H9 (cell line): ENCODE measurements at regions not wholly inside any gene's neighbourhood (a gene's known extent, or its start where the extent isn't known, plus 50 kb on each side); places are given as distances from the start of the nearest gene placed in this dataset.

Source experiments
- DNase-seq: peaks from one replicate; pipeline ENCODE4 v3.0.0-alpha.2; 2017
- H2AFZ ChIP-seq: one replicate; pipeline ENCODE4 v1.6.1; 2013; ENCODE audit warnings: mild to moderate bottlenecking, low read length, control low read depth, moderate library complexity
- H2AK5ac ChIP-seq: 2 replicates; pipeline ENCODE4 v1.6.1; 2013; ENCODE audit warnings: low read length, control low read depth, mixed read lengths; ENCODE audit not compliant: insufficient read length
- H2BK120ac ChIP-seq: one replicate; pipeline ENCODE4 v1.6.1; 2013; ENCODE audit warnings: low read depth, mild to moderate bottlenecking, low read length, control low read depth, inconsistent platforms; ENCODE audit not compliant: poor library complexity, severe bottlenecking
- H2BK12ac ChIP-seq: 2 replicates; pipeline ENCODE4 v1.6.1; 2013; ENCODE audit warnings: low read length, control low read depth, mixed read lengths, low read depth; ENCODE audit not compliant: insufficient read length
- H2BK15ac ChIP-seq: 2 replicates; pipeline ENCODE4 v1.6.1; 2013; ENCODE audit warnings: low read depth, low read length, control low read depth
- H2BK20ac ChIP-seq: one replicate; pipeline ENCODE4 v1.6.1; 2013; ENCODE audit warnings: low read depth, mild to moderate bottlenecking, low read length, control low read depth, inconsistent platforms; ENCODE audit not compliant: poor library complexity, severe bottlenecking
- H2BK5ac ChIP-seq: 2 replicates; pipeline ENCODE4 v1.6.1; 2013; ENCODE audit warnings: low read length, control low read depth, mixed read lengths; ENCODE audit not compliant: insufficient read length
- H3K14ac ChIP-seq: 2 replicates; pipeline ENCODE4 v1.6.1; 2013; ENCODE audit warnings: low read length, control low read depth; ENCODE audit not compliant: insufficient read depth
- H3K18ac ChIP-seq: 2 replicates; pipeline ENCODE4 v1.6.1; 2013; ENCODE audit warnings: low read depth, mild to moderate bottlenecking, mixed read lengths, low read length, control low read depth; ENCODE audit not compliant: insufficient read length
- H3K23ac ChIP-seq: 2 replicates; pipeline ENCODE4 v1.6.1; 2013; ENCODE audit warnings: low read length, control low read depth, mixed read lengths, low read depth; ENCODE audit not compliant: insufficient read length
- H3K23me2 ChIP-seq: 2 replicates; pipeline ENCODE4 v1.6.1; 2013; ENCODE audit warnings: low read depth, mild to moderate bottlenecking, mixed read lengths, low read length, control low read depth; ENCODE audit not compliant: insufficient read length, poor library complexity, severe bottlenecking
- H3K27ac ChIP-seq: 2 replicates; pipeline ENCODE4 v1.5.1; 2013; ENCODE audit warnings: low read length, control low read depth, mixed read lengths, low read depth; ENCODE audit not compliant: insufficient read length
- H3K27me3 ChIP-seq: 2 replicates; pipeline ENCODE4 v1.6.1; 2013; ENCODE audit warnings: low read length, control low read depth, inconsistent platforms; ENCODE audit not compliant: insufficient read depth
- H3K4ac ChIP-seq: 2 replicates; pipeline ENCODE4 v1.6.1; 2013; ENCODE audit warnings: low read depth, mild to moderate bottlenecking, control low read depth, inconsistent platforms, low read length, moderate library complexity
- H3K4me1 ChIP-seq: 2 replicates; pipeline ENCODE4 v1.6.1; 2013; ENCODE audit warnings: low read length, control low read depth, inconsistent platforms; ENCODE audit not compliant: insufficient read depth
- H3K4me2 ChIP-seq: 2 replicates; pipeline ENCODE4 v1.6.1; 2013; ENCODE audit warnings: low read length, control low read depth, mixed read lengths; ENCODE audit not compliant: insufficient read length, insufficient read depth
- H3K56ac ChIP-seq: 2 replicates; pipeline ENCODE4 v1.6.1; 2013; ENCODE audit warnings: low read depth, mild to moderate bottlenecking, mixed read lengths, low read length, control low read depth; ENCODE audit not compliant: insufficient read length
- H3K79me1 ChIP-seq: 2 replicates; pipeline ENCODE4 v1.6.1; 2013; ENCODE audit warnings: low read depth, mild to moderate bottlenecking, moderate library complexity, low read length, control low read depth, inconsistent platforms; ENCODE audit not compliant: insufficient read depth, poor library complexity, severe bottlenecking
- H3K79me2 ChIP-seq: 2 replicates; pipeline ENCODE4 v1.6.1; 2013; ENCODE audit warnings: low read length, control low read depth, inconsistent platforms; ENCODE audit not compliant: insufficient read depth
- H3K9ac ChIP-seq: 2 replicates; pipeline ENCODE4 v1.6.1; 2013; ENCODE audit warnings: low read length, control low read depth, mixed read lengths; ENCODE audit not compliant: insufficient read length; ENCODE audit errors: extremely low read depth
- H3K9me3 ChIP-seq: one replicate; pipeline ENCODE4 v1.6.1; 2013; ENCODE audit warnings: low read depth, low read length, inconsistent platforms; ENCODE audit not compliant: control insufficient read depth
- H3T11ph ChIP-seq: one replicate; pipeline ENCODE4 v1.6.1; 2013; ENCODE audit warnings: mild to moderate bottlenecking, low read length, control low read depth, inconsistent platforms
- H4K20me1 ChIP-seq: one replicate; pipeline ENCODE4 v1.6.1; 2013; ENCODE audit not compliant: control insufficient read depth, insufficient read length, insufficient read depth
- H4K5ac ChIP-seq: 2 replicates; pipeline ENCODE4 v1.6.1; 2013; ENCODE audit warnings: low read depth, mild to moderate bottlenecking, mixed read lengths, low read length, control low read depth; ENCODE audit not compliant: insufficient read length
- H4K8ac ChIP-seq: replicated peaks from 2 replicates; pipeline ENCODE4 v1.6.1; 2013; ENCODE audit warnings: low read length, control low read depth, mixed read lengths, low read depth; ENCODE audit not compliant: insufficient read length
- H4K91ac ChIP-seq: 2 replicates; pipeline ENCODE4 v1.6.1; 2013; ENCODE audit warnings: low read depth, mild to moderate bottlenecking, moderate library complexity, mixed read lengths, low read length, control low read depth; ENCODE audit not compliant: insufficient read length
- H3K27ac Mint-ChIP-seq, 3 experiments: 2 replicates in 2 of 3; 3 replicates in 1 of 3; pipeline ENCODE4 v1.8.0; 2020 to 2021; ENCODE audit warnings: mixed read lengths in 3 of 3, mild to moderate bottlenecking in 1 of 3, moderate library complexity in 1 of 3
- H3K27me3 Mint-ChIP-seq: 2 replicates; pipeline ENCODE4 v1.8.0; 2021; ENCODE audit warnings: low read depth, mild to moderate bottlenecking, moderate library complexity, mixed read lengths
- H3K36me3 Mint-ChIP-seq, 3 experiments: 2 replicates in 2 of 3; 3 replicates in 1 of 3; pipeline ENCODE4 v1.8.0; 2020 to 2021; ENCODE audit warnings: low read depth in 3 of 3, mixed read lengths in 3 of 3; ENCODE audit not compliant: insufficient read depth in 1 of 3
- H3K4me1 Mint-ChIP-seq, 2 experiments: 2 replicates each; pipeline ENCODE4 v1.8.0; 2020; ENCODE audit warnings: mixed read lengths in 2 of 2
- H3K4me3 Mint-ChIP-seq, 2 experiments: 2 replicates in 1 of 2; 3 replicates in 1 of 2; pipeline ENCODE4 v1.8.0; 2020 to 2021; ENCODE audit warnings: mild to moderate bottlenecking in 2 of 2, mixed read lengths in 2 of 2, moderate library complexity in 1 of 2
- H3K9me3 Mint-ChIP-seq, 2 experiments: 2 replicates in 1 of 2; 3 replicates in 1 of 2; pipeline ENCODE4 v1.8.0; 2020; ENCODE audit warnings: mild to moderate bottlenecking in 2 of 2, mixed read lengths in 2 of 2, moderate library complexity in 1 of 2
- WGBS: extraction: QIAGEN DNeasy Blood & Tissue Kit; methylation state at CpG from one replicate; pipeline ENCODE4 v1.1.7; 2013; ENCODE audit warnings: missing lambda C conversion rate, low lambda C conversion rate, mixed read lengths; ENCODE audit not compliant: insufficient read length; ENCODE audit errors: extremely low coverage; 5-methylcytosine and 5-hydroxymethylcytosine counted together
- TF ChIP-seq, protein P1 (sequence below): fragments of 200-600 bp; sonication (generic); conservative IDR thresholded peaks from 3 replicates; pipeline ENCODE4 v1.8.0; 2021; ENCODE audit warnings: antibody characterized with exemption, mild to moderate bottlenecking

DNA sequence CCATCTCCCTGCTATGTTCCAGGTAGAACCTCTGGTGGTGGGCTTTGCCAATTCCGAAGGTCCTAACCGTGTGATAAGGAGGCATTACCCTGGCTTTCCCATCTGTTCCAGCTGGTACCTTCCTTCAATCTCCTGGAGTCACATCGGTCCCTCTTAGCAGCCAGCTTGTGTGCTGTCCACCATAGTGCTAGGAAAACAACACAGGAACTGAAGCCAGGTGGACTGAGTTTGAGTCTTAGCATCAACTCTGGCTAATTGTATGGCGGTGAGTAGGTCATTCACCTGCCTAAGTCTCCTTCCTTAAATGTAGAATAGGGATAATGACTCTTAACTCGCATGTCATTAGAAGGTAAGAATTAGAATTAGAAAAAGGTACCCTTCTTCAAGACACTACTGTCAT, 159.6 kb upstream of the E2F8 start:
- Histone ChIP-seq H3K23ac (no peak overlapping the region), H2BK20ac (no peak overlapping the region), H4K91ac (no peak overlapping the region), H2BK120ac (no peak overlapping the region), H4K5ac (no peak overlapping the region), H4K20me1 (no peaks in the 10 kb centered on the region), H3K79me1 (no peaks in the 10 kb centered on the region), H3K79me2 (no peaks in the 10 kb centered on the region), H2AFZ (no peak overlapping the region), H3K23me2 (no peaks in the 10 kb centered on the region), H3K14ac (no peak overlapping the region), H3K9me3 (no peaks in the 10 kb centered on the region), H3T11ph (no peak overlapping the region), H3K27me3 (no peaks in the 10 kb centered on the region), H2BK15ac (no peak overlapping the region), H3K4me1 (peaks cover 2% of the 10 kb centered on the region; the same call in 1 of the 2 replicates), H3K9ac (no peak overlapping the region), H2BK5ac (no peak overlapping the region), H3K4me2 (no peak overlapping the region), H4K8ac (no peak overlapping the region), H3K18ac (no peak overlapping the region), H2BK12ac (no peak overlapping the region), H2AK5ac (no peak overlapping the region), H3K4ac (no peak overlapping the region), H3K27ac (no peak overlapping the region), H3K56ac (no peak overlapping the region)
- Mint-ChIP-seq H3K4me3 (no peak overlapping the region), H3K27me3 (peaks cover 4% of the 10 kb centered on the region), H3K27ac (no peak overlapping the region), H3K9me3 (no peaks in the 10 kb centered on the region), H3K36me3 (no peaks in the 10 kb centered on the region), H3K4me1 (peaks cover 8 to 10% of the 10 kb centered on the region in 2 experiments)
- no peak for DNase-seq
- WGBS: no CpG with 5 or more reads among the region's 5 CpGs
- TF ChIP-seq, protein P1, sequence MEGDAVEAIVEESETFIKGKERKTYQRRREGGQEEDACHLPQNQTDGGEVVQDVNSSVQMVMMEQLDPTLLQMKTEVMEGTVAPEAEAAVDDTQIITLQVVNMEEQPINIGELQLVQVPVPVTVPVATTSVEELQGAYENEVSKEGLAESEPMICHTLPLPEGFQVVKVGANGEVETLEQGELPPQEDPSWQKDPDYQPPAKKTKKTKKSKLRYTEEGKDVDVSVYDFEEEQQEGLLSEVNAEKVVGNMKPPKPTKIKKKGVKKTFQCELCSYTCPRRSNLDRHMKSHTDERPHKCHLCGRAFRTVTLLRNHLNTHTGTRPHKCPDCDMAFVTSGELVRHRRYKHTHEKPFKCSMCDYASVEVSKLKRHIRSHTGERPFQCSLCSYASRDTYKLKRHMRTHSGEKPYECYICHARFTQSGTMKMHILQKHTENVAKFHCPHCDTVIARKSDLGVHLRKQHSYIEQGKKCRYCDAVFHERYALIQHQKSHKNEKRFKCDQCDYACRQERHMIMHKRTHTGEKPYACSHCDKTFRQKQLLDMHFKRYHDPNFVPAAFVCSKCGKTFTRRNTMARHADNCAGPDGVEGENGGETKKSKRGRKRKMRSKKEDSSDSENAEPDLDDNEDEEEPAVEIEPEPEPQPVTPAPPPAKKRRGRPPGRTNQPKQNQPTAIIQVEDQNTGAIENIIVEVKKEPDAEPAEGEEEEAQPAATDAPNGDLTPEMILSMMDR: no peak
